ENCODE measurements at regions not wholly inside any gene's neighbourhood (a gene's known extent, or its start where the extent isn't known, plus 50 kb on each side); places are given as distances from the start of the nearest gene placed in this dataset.

- Histone ChIP-seq H3K79me2 (ENCODE audit: control insufficient read depth, insufficient read depth, low read length) (no peaks in the 10 kb centered on the region), H3K27ac (ENCODE audit: control insufficient read depth, insufficient read depth) (no peak overlapping the region), H4K20me1 (ENCODE audit: control insufficient read depth, insufficient read depth) (no peaks in the 10 kb centered on the region), H3K36me3 (ENCODE audit: control insufficient read depth in 2 of 2, insufficient read depth in 2 of 2, low read length in 1 of 2) (no peaks in the 10 kb centered on the region), H3K4me2 (ENCODE audit: control insufficient read depth, insufficient read depth) (no peak overlapping the region), H3K27me3 (replicated peaks in 1 of 2; ENCODE audit: control insufficient read depth in 2 of 2, insufficient read depth in 2 of 2, low read length in 1 of 2) (no peaks in the 10 kb centered on the region), H3K9ac (ENCODE audit: control insufficient read depth, insufficient read depth, low read length) (no peak overlapping the region), H2AFZ (ENCODE audit: control insufficient read depth, low read depth, low read length) (no peak overlapping the region), H3K4me3 (no peak overlapping the region), H3K4me1 (ENCODE audit: control insufficient read depth, insufficient read depth, low read length) (no peaks in the 10 kb centered on the region), H3K9me3 (replicated peaks; ENCODE audit: control insufficient read depth, insufficient read depth, low read length) (no peaks in the 10 kb centered on the region; the same call in 2 of the 3 replicates)
- no peak for FAIRE-seq
- ChIA-PET POLR2A (no interaction called here), CTCF (no interaction called here), SMC1A (ENCODE audit: uncharacterized antibody, unreplicated experiment) (no interaction called here), RAD21 (ENCODE audit: unreplicated experiment) (no interaction called here)
- no peak for ATAC-seq
- 71% methylated on average over 15 of the region's 15 CpGs for WGBS (ENCODE audit: insufficient coverage, insufficient replicate concordance, low lambda C conversion rate, missing lambda C conversion rate)
- in situ Hi-C loops (cut with MboI) (no loop called here), intact Hi-C loops (cut with micrococcal nuclease; ENCODE audit: unreplicated experiment) (no loop called here)
- TF ChIP-seq ZNF207 (IDR thresholded peaks at IDR 0.05; ENCODE audit: borderline replicate concordance) (no peak), EGR1 (IDR thresholded peaks at IDR 0.05; ENCODE audit: borderline replicate concordance in 1 of 2, low read depth in 2 of 2, low read length in 2 of 2) (no peak), HDAC6 (IDR thresholded peaks at IDR 0.05; ENCODE audit: unreplicated experiment) (no peak)
- DNase-seq (ENCODE audit: low read depth, low spot score): no peak
- BruUV-seq (replicated peaks): no TSS peak
Observed at GRCh38 chr10:131759347-131759746, 141.5 kb upstream of the PPP2R2D start.

- POLR2A ChIA-PET: no interaction called here
- 38% methylated on average over 9 of the region's 10 CpGs for WGBS (ENCODE audit: insufficient coverage, insufficient replicate concordance, low lambda C conversion rate, missing lambda C conversion rate)
- Histone ChIP-seq H4K20me1 (ENCODE audit: control insufficient read depth, insufficient read depth) (no peaks in the 10 kb centered on the region), H3K4me1 (ENCODE audit: control insufficient read depth, insufficient read depth, low read length) (no peaks in the 10 kb centered on the region), H2AFZ (ENCODE audit: control insufficient read depth, low read depth, low read length) (no peak overlapping the region), H3K9me3 (replicated peaks; ENCODE audit: control insufficient read depth, insufficient read depth, low read length) (no peaks in the 10 kb centered on the region; the same call in 2 of the 3 replicates), H3K4me2 (ENCODE audit: control insufficient read depth, insufficient read depth) (no peak overlapping the region), H3K27me3 (replicated peaks in 1 of 2; ENCODE audit: control insufficient read depth in 2 of 2, insufficient read depth in 2 of 2, low read length in 1 of 2) (no peaks in the 10 kb centered on the region), H3K9ac (ENCODE audit: control insufficient read depth, insufficient read depth, low read length) (no peak overlapping the region), H3K36me3 (ENCODE audit: control insufficient read depth in 2 of 2, insufficient read depth in 2 of 2, low read length in 1 of 2) (no peaks in the 10 kb centered on the region), H3K27ac (ENCODE audit: control insufficient read depth, insufficient read depth) (no peak overlapping the region), H3K4me3 (no peak overlapping the region), H3K79me2 (ENCODE audit: control insufficient read depth, insufficient read depth, low read length) (no peaks in the 10 kb centered on the region)
- RAD21 ChIA-PET (ENCODE audit: unreplicated experiment): no interaction called here
- SMC1A ChIA-PET (ENCODE audit: uncharacterized antibody, unreplicated experiment): no interaction called here
- ATAC-seq: no peak
- no peak for DNase-seq (ENCODE audit: low read depth, low spot score)
- no TSS peak for BruUV-seq (replicated peaks)
- in situ Hi-C loops (cut with MboI): no loop called here
- CTCF ChIA-PET: no interaction called here
- intact Hi-C loops (cut with micrococcal nuclease; ENCODE audit: unreplicated experiment): no loop called here
- FAIRE-seq: no peak
- TF ChIP-seq ATF2 (IDR thresholded peaks at IDR 0.05; ENCODE audit: low read length) (no peak), CHD2 (IDR thresholded peaks at IDR 0.05; ENCODE audit: borderline replicate concordance, low read depth, low read length) (no peak), RB1 (IDR thresholded peaks at IDR 0.05; ENCODE audit: borderline replicate concordance) (no peak), MEF2B (IDR thresholded peaks at IDR 0.05; ENCODE audit: partially characterized antibody, poor library complexity, severe bottlenecking) (no peak), MLLT1 (IDR thresholded peaks at IDR 0.05) (no peak), SMAD1 (IDR thresholded peaks at IDR 0.05; ENCODE audit: low read depth, partially characterized antibody) (no peak), E2F4 (IDR thresholded peaks at IDR 0.05; ENCODE audit: low read depth, low read length) (no peak), SMC3 (IDR thresholded peaks at IDR 0.05; ENCODE audit: borderline replicate concordance, low read length) (no peak), EGR1 (IDR thresholded peaks at IDR 0.05; ENCODE audit: borderline replicate concordance in 1 of 2, low read depth in 2 of 2, low read length in 2 of 2) (no peak), DPF2 (IDR thresholded peaks at IDR 0.05) (no peak), PAX8 (IDR thresholded peaks at IDR 0.05) (no peak)
Observed at GRCh38 chr10:131760416-131761166, 140.2 kb upstream of the PPP2R2D start.
